ENCODE measurements at regions not wholly inside any gene's neighbourhood (a gene's known extent, or its start where the extent isn't known, plus 50 kb on each side); places are given as distances from the start of the nearest gene placed in this dataset.

GRCh38 chr3:176395240-176395639, 802.0 kb downstream of the TBL1XR1 start:
- DNase-seq (ENCODE audit: low read depth, low spot score) = no peak
- Mint-ChIP-seq H3K36me3 (ENCODE audit: low read depth) (peaks cover 18% of the 10 kb centered on the region), H3K4me1 (no peaks in the 10 kb centered on the region), H3K9me3 (peaks cover 23% of the 10 kb centered on the region), H3K27me3 (ENCODE audit: low read depth) (no peaks in the 10 kb centered on the region), H3K27ac (ENCODE audit: unreplicated experiment) (no peak overlapping the region), H3K4me3 (no peak overlapping the region)
- no peak for TF ChIP-seq CTCF (conservative IDR thresholded peaks at IDR 0.05)

- Mint-ChIP-seq H3K36me3 (ENCODE audit: low read depth) (no peaks in the 10 kb centered on the region), H3K4me1 (peaks cover 16% of the 10 kb centered on the region), H3K27me3 (ENCODE audit: low read depth) (no peaks in the 10 kb centered on the region), H3K4me3 (no peak overlapping the region), H3K27ac (ENCODE audit: unreplicated experiment) (no peak overlapping the region), H3K9me3 (peaks cover 7% of the 10 kb centered on the region)
- no peak for TF ChIP-seq CTCF (conservative IDR thresholded peaks at IDR 0.05)
- DNase-seq (ENCODE audit: low read depth, low spot score) = no peak
Measured at GRCh38 chr3:176378789-176379188, 818.5 kb downstream of the TBL1XR1 start.

- no peaks in the 10 kb centered on the region for H3K27me3 Mint-ChIP-seq (ENCODE audit: low read depth)
- H3K4me3 Mint-ChIP-seq = no peak overlapping the region
- peaks cover 16% of the 10 kb centered on the region for H3K4me1 Mint-ChIP-seq
- no peaks in the 10 kb centered on the region for H3K36me3 Mint-ChIP-seq (ENCODE audit: low read depth)
- H3K27ac Mint-ChIP-seq (ENCODE audit: unreplicated experiment) = no peak overlapping the region
- no peak for DNase-seq (ENCODE audit: low read depth, low spot score)
- peaks cover 13% of the 10 kb centered on the region for H3K9me3 Mint-ChIP-seq
- TF ChIP-seq CTCF (conservative IDR thresholded peaks at IDR 0.05) = no peak
Measured at GRCh38 chr3:176376531-176376930, 820.8 kb downstream of the TBL1XR1 start.

- no peak for TF ChIP-seq CTCF (conservative IDR thresholded peaks at IDR 0.05)
- Mint-ChIP-seq H3K4me3 (no peak overlapping the region), H3K9me3 (peaks cover 11% of the 10 kb centered on the region)
Measured at GRCh38 chr3:176375519-176375918, 821.8 kb downstream of the TBL1XR1 start.

GRCh38 chr3:176362191-176362731, 835.0 kb downstream of the TBL1XR1 start:
- no peaks in the 10 kb centered on the region for H3K27me3 Mint-ChIP-seq (ENCODE audit: low read depth)
- no peak overlapping the region for H3K4me3 Mint-ChIP-seq
- H3K36me3 Mint-ChIP-seq (ENCODE audit: low read depth) = no peaks in the 10 kb centered on the region
- H3K4me1 Mint-ChIP-seq = no peaks in the 10 kb centered on the region
- no peak overlapping the region for H3K27ac Mint-ChIP-seq (ENCODE audit: unreplicated experiment)
- H3K9me3 Mint-ChIP-seq = peaks cover 5% of the 10 kb centered on the region
- TF ChIP-seq CTCF (conservative IDR thresholded peaks at IDR 0.05) = no peak
- no peak for DNase-seq (ENCODE audit: low read depth, low spot score)

More at GRCh38 chr3:176375519-176375918, 821.8 kb downstream of the TBL1XR1 start:
- Mint-ChIP-seq H3K36me3 (ENCODE audit: low read depth) (no peaks in the 10 kb centered on the region), H3K4me1 (peaks cover 16% of the 10 kb centered on the region), H3K27me3 (ENCODE audit: low read depth) (no peaks in the 10 kb centered on the region), H3K27ac (ENCODE audit: unreplicated experiment) (peak overlapping the region; percentile 43)
- DNase-seq (ENCODE audit: low read depth, low spot score) = no peak

All from neural crest cell (in vitro differentiated cells).